Endodermal cell (in vitro differentiated cells): ENCODE measurements at regions not wholly inside any gene's neighbourhood (a gene's known extent, or its start where the extent isn't known, plus 50 kb on each side); places are given as distances from the start of the nearest gene placed in this dataset.
A peak's percentile ranks its signal among the peaks of the same experiment; 100 is the strongest.
"Not testable (repeated sequence)": the region's sequence is repeated elsewhere in the genome, so short reads cannot be mapped to it uniquely, and the experiment has no call there.

Experiments used
- DNase-seq: peaks from one replicate; pipeline ENCODE4 v3.0.0-alpha.2; 2017
- H3K27ac ChIP-seq: 2 replicates; pipeline ENCODE4 v1.5.1; 2013; ENCODE audit warnings: mild to moderate bottlenecking, low read depth, low read length, moderate library complexity
- H3K27me3 ChIP-seq: 2 replicates; pipeline ENCODE4 v1.6.1; 2013; ENCODE audit warnings: mild to moderate bottlenecking, low read length, moderate library complexity; ENCODE audit not compliant: insufficient read depth, control insufficient read depth, poor library complexity, severe bottlenecking
- H3K36me3 ChIP-seq: 2 replicates; pipeline ENCODE4 v1.7.0; 2013; ENCODE audit warnings: mild to moderate bottlenecking, low read length, moderate library complexity; ENCODE audit not compliant: control insufficient read depth, insufficient read depth
- H3K4me1 ChIP-seq: one replicate; pipeline ENCODE4 v1.7.0; 2013; ENCODE audit warnings: low read length; ENCODE audit not compliant: control insufficient read depth, insufficient read depth
- H3K4me3 ChIP-seq: 2 replicates; pipeline ENCODE4 v1.5.1; 2013; ENCODE audit warnings: mild to moderate bottlenecking, low read length, moderate library complexity
- H3K9ac ChIP-seq: 2 replicates; pipeline ENCODE4 v1.6.1; 2013; ENCODE audit warnings: mild to moderate bottlenecking, low read length, moderate library complexity; ENCODE audit not compliant: poor library complexity, severe bottlenecking; ENCODE audit errors: extremely low read depth
- H3K9me3 ChIP-seq: 2 replicates; pipeline ENCODE4 v1.6.1; 2013; ENCODE audit warnings: mild to moderate bottlenecking, low read length, moderate library complexity; ENCODE audit not compliant: control insufficient read depth
- H3K27ac Mint-ChIP-seq: 2 replicates; pipeline ENCODE4 v1.8.0; 2020; ENCODE audit warnings: mixed read lengths
- H3K27me3 Mint-ChIP-seq: 2 replicates; pipeline ENCODE4 v1.8.0; 2021; ENCODE audit warnings: mild to moderate bottlenecking, mixed read lengths; ENCODE audit not compliant: insufficient read depth
- H3K36me3 Mint-ChIP-seq: 2 replicates; pipeline ENCODE4 v1.8.0; 2020; ENCODE audit warnings: low read depth, mixed read lengths
- H3K4me1 Mint-ChIP-seq: 2 replicates; pipeline ENCODE4 v1.8.0; 2020; ENCODE audit warnings: mixed read lengths
- H3K4me3 Mint-ChIP-seq: 2 replicates; pipeline ENCODE4 v1.8.0; 2020; ENCODE audit warnings: mild to moderate bottlenecking, moderate library complexity, mixed read lengths
- H3K9me3 Mint-ChIP-seq: 2 replicates; pipeline ENCODE4 v1.8.0; 2020; ENCODE audit warnings: mild to moderate bottlenecking, mixed read lengths
- WGBS, 2 experiments: methylation state at CpG; one replicate each; pipeline versions ENCODE4 v1.1.5 to v1.1.7; 2013; ENCODE audit warnings: missing lambda C conversion rate in 2 of 2, mixed read lengths in 1 of 2; ENCODE audit not compliant: insufficient coverage in 1 of 2, insufficient read length in 1 of 2; 5-methylcytosine and 5-hydroxymethylcytosine counted together
- TF ChIP-seq, protein P1 (sequence below): fragments of 200-600 bp; sonication (generic); conservative IDR thresholded peaks from 2 replicates; pipeline ENCODE4 v1.5.0; 2021; ENCODE audit warnings: antibody characterized with exemption, mild to moderate bottlenecking

DNA sequence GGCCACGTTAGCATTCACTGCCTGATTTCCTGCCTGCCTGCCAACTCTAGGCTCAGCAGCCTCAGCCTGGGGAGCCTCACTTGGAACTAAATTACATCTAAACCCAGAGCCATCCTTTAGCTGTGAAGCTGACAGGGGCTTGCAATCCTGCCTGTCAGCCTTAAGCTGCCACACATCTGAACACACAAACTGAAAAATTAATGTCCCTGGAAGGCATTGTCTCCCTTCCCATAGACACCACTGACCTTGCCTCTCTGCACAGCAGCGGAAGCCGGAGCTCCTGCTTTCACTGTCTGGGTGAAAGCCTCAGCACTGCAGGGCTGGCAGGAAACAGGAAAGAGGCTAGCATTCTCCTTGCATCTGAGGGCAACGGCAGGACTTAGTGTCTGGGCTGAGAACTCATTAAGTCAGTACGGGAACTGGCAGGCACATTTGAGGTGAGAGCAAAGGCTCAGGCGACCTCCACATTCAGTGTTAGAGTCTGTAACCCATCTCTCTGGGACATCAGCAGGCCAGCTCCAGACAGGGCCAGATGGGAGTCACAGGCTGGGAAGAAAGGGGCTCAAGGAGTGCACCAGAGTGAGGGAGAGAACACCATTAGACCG, 452.4 kb upstream of the C16orf82 start:
- Histone ChIP-seq H3K27me3 (no peaks in the 10 kb centered on the region), H3K9me3 (peaks cover 6% of the 10 kb centered on the region), H3K9ac (no peak overlapping the region), H3K4me1 (no peaks in the 10 kb centered on the region), H3K36me3 (no peaks in the 10 kb centered on the region), H3K27ac (peak overlapping the region; percentile 91), H3K4me3 (no peak overlapping the region)
- H3K4me1 Mint-ChIP-seq: no peaks in the 10 kb centered on the region
- no peak overlapping the region for H3K27ac Mint-ChIP-seq
- H3K27me3 Mint-ChIP-seq: peaks cover 25% of the 10 kb centered on the region
- TF ChIP-seq, protein P1, sequence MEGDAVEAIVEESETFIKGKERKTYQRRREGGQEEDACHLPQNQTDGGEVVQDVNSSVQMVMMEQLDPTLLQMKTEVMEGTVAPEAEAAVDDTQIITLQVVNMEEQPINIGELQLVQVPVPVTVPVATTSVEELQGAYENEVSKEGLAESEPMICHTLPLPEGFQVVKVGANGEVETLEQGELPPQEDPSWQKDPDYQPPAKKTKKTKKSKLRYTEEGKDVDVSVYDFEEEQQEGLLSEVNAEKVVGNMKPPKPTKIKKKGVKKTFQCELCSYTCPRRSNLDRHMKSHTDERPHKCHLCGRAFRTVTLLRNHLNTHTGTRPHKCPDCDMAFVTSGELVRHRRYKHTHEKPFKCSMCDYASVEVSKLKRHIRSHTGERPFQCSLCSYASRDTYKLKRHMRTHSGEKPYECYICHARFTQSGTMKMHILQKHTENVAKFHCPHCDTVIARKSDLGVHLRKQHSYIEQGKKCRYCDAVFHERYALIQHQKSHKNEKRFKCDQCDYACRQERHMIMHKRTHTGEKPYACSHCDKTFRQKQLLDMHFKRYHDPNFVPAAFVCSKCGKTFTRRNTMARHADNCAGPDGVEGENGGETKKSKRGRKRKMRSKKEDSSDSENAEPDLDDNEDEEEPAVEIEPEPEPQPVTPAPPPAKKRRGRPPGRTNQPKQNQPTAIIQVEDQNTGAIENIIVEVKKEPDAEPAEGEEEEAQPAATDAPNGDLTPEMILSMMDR: no peak
- no peak overlapping the region for H3K4me3 Mint-ChIP-seq
- no peaks in the 10 kb centered on the region for H3K9me3 Mint-ChIP-seq
- 73 to 79% methylated on average over 5 to 7 of the region's 7 CpGs for WGBS, 2 experiments
- peak; percentile 53 for DNase-seq
- H3K36me3 Mint-ChIP-seq: peaks cover 2% of the 10 kb centered on the region

DNA sequence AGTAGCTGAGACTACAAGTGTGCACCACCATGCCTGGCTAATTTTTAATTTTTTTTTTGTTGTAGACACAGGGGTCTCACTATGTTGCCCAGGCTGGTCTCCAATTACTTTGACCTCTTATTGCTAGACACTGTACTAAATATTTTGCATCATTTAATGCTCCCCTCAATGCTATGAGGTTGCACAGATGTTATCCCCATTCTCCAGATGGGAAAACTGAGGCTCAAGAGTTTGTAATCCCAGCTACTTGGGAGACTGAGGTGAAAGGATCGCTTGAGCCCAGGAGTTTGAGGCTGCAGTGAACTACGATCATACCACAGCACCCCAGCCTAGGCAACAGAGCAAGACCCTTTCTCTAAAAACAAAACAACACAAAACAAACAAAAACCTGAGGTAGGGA, 443.3 kb upstream of the C16orf82 start:
- peaks cover 16% of the 10 kb centered on the region for H3K27me3 Mint-ChIP-seq
- peaks cover 24% of the 10 kb centered on the region for H3K9me3 Mint-ChIP-seq
- H3K4me3 Mint-ChIP-seq: no peak overlapping the region
- no peaks in the 10 kb centered on the region for H3K4me1 Mint-ChIP-seq
- Histone ChIP-seq H3K9me3 (peaks cover 16% of the 10 kb centered on the region), H3K36me3 (no peaks in the 10 kb centered on the region), H3K9ac (no peak overlapping the region), H3K4me1 (no peaks in the 10 kb centered on the region), H3K27ac (no peak overlapping the region), H3K4me3 (no peak overlapping the region), H3K27me3 (no peaks in the 10 kb centered on the region)
- H3K27ac Mint-ChIP-seq: no peak overlapping the region
- H3K36me3 Mint-ChIP-seq: no peaks in the 10 kb centered on the region
- DNase-seq: no peak
- WGBS, 2 experiments: 94% methylated on average over 2 of the region's 2 CpGs; no CpG with 5 or more reads in 1 of the 2 experiments
- TF ChIP-seq, protein P1: no peak

DNA sequence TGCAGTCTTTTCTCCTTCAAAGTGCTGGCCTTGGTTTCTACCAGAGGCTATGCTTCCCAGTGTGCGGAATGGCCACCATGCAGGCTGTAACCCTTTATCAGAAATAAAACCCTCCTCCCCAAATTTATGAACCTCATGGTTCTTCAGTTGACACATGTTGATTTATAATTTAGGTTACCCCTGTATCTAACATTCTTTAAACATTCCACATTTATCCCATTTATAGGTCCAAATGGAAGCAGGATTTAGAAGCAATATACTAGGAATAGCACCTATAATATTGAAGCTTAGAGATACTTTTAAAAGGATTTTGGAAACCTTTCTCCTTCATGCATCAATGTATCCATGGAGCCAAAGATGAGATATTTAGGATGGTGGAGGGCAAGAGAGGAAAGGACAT, 438.8 kb upstream of the C16orf82 start:
- TF ChIP-seq, protein P1: no peak
- no peak overlapping the region for H3K4me3 ChIP-seq
- H3K27me3 ChIP-seq: no peaks in the 10 kb centered on the region
- H3K27me3 Mint-ChIP-seq: peaks cover 4% of the 10 kb centered on the region
- no peaks in the 10 kb centered on the region for H3K36me3 ChIP-seq
- no peak overlapping the region for H3K4me3 Mint-ChIP-seq
- DNase-seq: no peak
- H3K9ac ChIP-seq: no peak overlapping the region
- no peaks in the 10 kb centered on the region for H3K36me3 Mint-ChIP-seq
- peaks cover 51% of the 10 kb centered on the region for H3K9me3 ChIP-seq
- H3K27ac ChIP-seq: no peak overlapping the region
- WGBS, 2 experiments: 97 to 100% methylated on average over 1 of the region's 1 CpG
- no peak overlapping the region for H3K27ac Mint-ChIP-seq
- no peaks in the 10 kb centered on the region for H3K4me1 ChIP-seq
- no peaks in the 10 kb centered on the region for H3K4me1 Mint-ChIP-seq
- peaks cover 64% of the 10 kb centered on the region for H3K9me3 Mint-ChIP-seq

DNA sequence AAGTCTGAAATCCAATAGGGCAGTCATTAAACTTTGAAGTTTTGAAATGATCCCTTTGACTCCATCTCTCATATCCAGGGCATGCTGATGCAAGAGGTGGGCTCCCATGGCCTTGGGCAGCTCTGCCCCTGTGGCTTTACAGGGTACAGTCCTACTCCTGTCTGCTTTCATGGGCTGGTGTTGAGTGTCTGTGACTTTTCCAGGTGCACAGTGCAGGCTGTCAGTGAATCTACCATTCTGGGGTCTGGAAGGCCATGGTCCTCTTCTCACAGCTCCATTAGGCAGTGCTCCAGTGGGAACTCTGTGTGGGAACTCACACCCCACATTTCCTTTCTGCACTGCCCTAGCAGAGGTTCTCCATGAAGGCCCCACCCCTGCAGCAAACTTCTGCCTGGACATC, 435.4 kb upstream of the C16orf82 start:
- H3K4me1 ChIP-seq, H3K27me3 ChIP-seq, H3K9ac ChIP-seq, H3K4me1 Mint-ChIP-seq, DNase-seq, H3K27ac Mint-ChIP-seq, H3K36me3 Mint-ChIP-seq, H3K27me3 Mint-ChIP-seq, H3K4me3 ChIP-seq, H3K36me3 ChIP-seq, H3K4me3 Mint-ChIP-seq, H3K27ac ChIP-seq: not testable (repeated sequence)
- H3K9me3 ChIP-seq: peaks cover 51% of the 10 kb centered on the region
- H3K9me3 Mint-ChIP-seq: peaks cover 63% of the 10 kb centered on the region
